ENCODE measurements at regions not wholly inside any gene's neighbourhood (a gene's known extent, or its start where the extent isn't known, plus 50 kb on each side); places are given as distances from the start of the nearest gene placed in this dataset.

- TF ChIP-seq CTCF (IDR thresholded peaks at IDR 0.05; ENCODE audit: low read length) (no peak), EZH2 (IDR thresholded peaks at IDR 0.05; ENCODE audit: borderline replicate concordance, low read length) (no peak)
These were observed 262.3 kb downstream of the UTRN start for GRCh38 chr6:144547409-144547808.

Data from OCI-LY1 (cell line).